NCI-H226 (cell line): ENCODE measurements at regions not wholly inside any gene's neighbourhood (a gene's known extent, or its start where the extent isn't known, plus 50 kb on each side); places are given as distances from the start of the nearest gene placed in this dataset.

Experiments used
- DNase-seq: peaks from one replicate; pipeline ENCODE4 v3.0.0-alpha.2; 2015

- no peak for DNase-seq
Measured at GRCh38 chr6:23266536-23266935, 697.2 kb downstream of the HDGFL1 start.

GRCh38 chr6:23267651-23268050, 698.3 kb downstream of the HDGFL1 start:
- no peak for DNase-seq

- DNase-seq: no peak
Measured at GRCh38 chr6:23268348-23268747, 699.0 kb downstream of the HDGFL1 start.

GRCh38 chr6:23269436-23269835, 700.1 kb downstream of the HDGFL1 start:
- DNase-seq: no peak

GRCh38 chr6:23272536-23272935, 703.2 kb downstream of the HDGFL1 start:
- DNase-seq: no peak

- DNase-seq: no peak
Measured at GRCh38 chr6:23277521-23278179, 708.3 kb downstream of the HDGFL1 start.

- no peak for DNase-seq
Measured at GRCh38 chr6:23278180-23278532, 708.8 kb downstream of the HDGFL1 start.

- DNase-seq: no peak
Measured at GRCh38 chr6:23280437-23280836, 711.1 kb downstream of the HDGFL1 start.

GRCh38 chr6:23282252-23283021, 713.1 kb downstream of the HDGFL1 start:
- DNase-seq: no peak

GRCh38 chr6:23293653-23294052, 724.3 kb downstream of the HDGFL1 start:
- DNase-seq: no peak

- DNase-seq: no peak
Measured at GRCh38 chr6:23301556-23301955, 732.2 kb downstream of the HDGFL1 start.

GRCh38 chr6:23302514-23302913, 733.1 kb downstream of the HDGFL1 start:
- DNase-seq: no peak

GRCh38 chr6:23305325-23305943, 736.1 kb downstream of the HDGFL1 start:
- DNase-seq: no peak

- no peak for DNase-seq
Measured at GRCh38 chr6:23306251-23306950, 737.0 kb downstream of the HDGFL1 start.

GRCh38 chr6:23307516-23307915, 738.1 kb downstream of the HDGFL1 start:
- DNase-seq: no peak

- no peak for DNase-seq
Measured at GRCh38 chr6:23308166-23308565, 738.8 kb downstream of the HDGFL1 start.

- DNase-seq: no peak
Measured at GRCh38 chr6:23311211-23311610, 741.8 kb downstream of the HDGFL1 start.

- DNase-seq: no peak
Measured at GRCh38 chr6:23316131-23316530, 746.8 kb downstream of the HDGFL1 start.

GRCh38 chr6:23316931-23317330, 747.6 kb downstream of the HDGFL1 start:
- no peak for DNase-seq

- no peak for DNase-seq
Measured at GRCh38 chr6:23319582-23319981, 750.2 kb downstream of the HDGFL1 start.

GRCh38 chr6:23320471-23321015, 751.2 kb downstream of the HDGFL1 start:
- no peak for DNase-seq

- DNase-seq: no peak
Measured at GRCh38 chr6:23323897-23324296, 754.5 kb downstream of the HDGFL1 start.

GRCh38 chr6:23325065-23325464, 755.7 kb downstream of the HDGFL1 start:
- no peak for DNase-seq
